Activated naive CD4-positive, alpha-beta T cell treated with anti-CD3 and anti-CD28 coated beads, Interleukin-2, amount 50 U/mL, for 24 hours (primary cell): ENCODE measurements at regions not wholly inside any gene's neighbourhood (a gene's known extent, or its start where the extent isn't known, plus 50 kb on each side); places are given as distances from the start of the nearest gene placed in this dataset.

Source experiments
- H3K27ac Mint-ChIP-seq: one replicate; pipeline ENCODE4 v1.8.0; 2021; ENCODE audit warnings: mild to moderate bottlenecking, mixed read lengths
- H3K27me3 Mint-ChIP-seq: one replicate; pipeline ENCODE4 v1.8.0; 2021; ENCODE audit warnings: mixed read lengths
- H3K36me3 Mint-ChIP-seq: one replicate; pipeline ENCODE4 v1.8.0; 2021; ENCODE audit warnings: mixed read lengths
- H3K4me1 Mint-ChIP-seq: one replicate; pipeline ENCODE4 v1.8.0; 2021; ENCODE audit warnings: mixed read lengths
- H3K4me3 Mint-ChIP-seq: one replicate; pipeline ENCODE4 v1.8.0; 2021; ENCODE audit warnings: mild to moderate bottlenecking, mixed read lengths
- H3K9me3 Mint-ChIP-seq: one replicate; pipeline ENCODE4 v1.8.0; 2021; ENCODE audit warnings: mixed read lengths

- H3K4me3 Mint-ChIP-seq: no peak overlapping the region
These were observed 51.2 kb upstream of the TCF7 start for GRCh38 chr5:134063188-134063820.

GRCh38 chr5:134059758-134060495, 54.6 kb upstream of the TCF7 start:
- H3K27me3 Mint-ChIP-seq: no peaks in the 10 kb centered on the region
- H3K27ac Mint-ChIP-seq: peak overlapping the region; percentile 62
- H3K4me3 Mint-ChIP-seq: no peak overlapping the region
- H3K9me3 Mint-ChIP-seq: no peaks in the 10 kb centered on the region
- H3K36me3 Mint-ChIP-seq: no peaks in the 10 kb centered on the region
- H3K4me1 Mint-ChIP-seq: peaks cover 30% of the 10 kb centered on the region

More at GRCh38 chr5:134063188-134063820, 51.2 kb upstream of the TCF7 start:
- H3K27me3 Mint-ChIP-seq: no peaks in the 10 kb centered on the region
- peak overlapping the region; percentile 48 for H3K27ac Mint-ChIP-seq
- peaks cover 42% of the 10 kb centered on the region for H3K4me1 Mint-ChIP-seq
- peaks cover 2% of the 10 kb centered on the region for H3K36me3 Mint-ChIP-seq
- H3K9me3 Mint-ChIP-seq: no peaks in the 10 kb centered on the region

- no peaks in the 10 kb centered on the region for H3K36me3 Mint-ChIP-seq
- no peak overlapping the region for H3K4me3 Mint-ChIP-seq
- H3K27ac Mint-ChIP-seq: no peak overlapping the region
- no peaks in the 10 kb centered on the region for H3K27me3 Mint-ChIP-seq
- H3K9me3 Mint-ChIP-seq: no peaks in the 10 kb centered on the region
- peaks cover 63% of the 10 kb centered on the region for H3K4me1 Mint-ChIP-seq
These were observed 50.2 kb upstream of the VDAC1 start for GRCh38 chr5:134055015-134055414.
